MM.1S (cell line): ENCODE measurements at regions not wholly inside any gene's neighbourhood (a gene's known extent, or its start where the extent isn't known, plus 50 kb on each side); places are given as distances from the start of the nearest gene placed in this dataset.
"Not testable (repeated sequence)": the region's sequence is repeated elsewhere in the genome, so short reads cannot be mapped to it uniquely, and the experiment has no call there.

Experiments used
- EZH2 ChIP-seq: fragments of 300-600 bp; sonication (generic); optimal IDR thresholded peaks from 2 replicates; pipeline ENCODE3; 2017; ENCODE audit warnings: low read depth, mild to moderate bottlenecking, antibody characterized with exemption, low read length, mixed read lengths
- EZH2phosphoT487 ChIP-seq: fragments of 300-600 bp; sonication (generic); IDR thresholded peaks from 2 replicates; pipeline ENCODE4 v1.6.1; 2018; ENCODE audit warnings: antibody characterized with exemption, low read length
- TF ChIP-seq, protein P1 (sequence below): fragments of 300-600 bp; sonication (generic); IDR thresholded peaks from 2 replicates; pipeline ENCODE4 v1.5.1; 2016; ENCODE audit warnings: antibody characterized with exemption, low read length, mixed read lengths

DNA sequence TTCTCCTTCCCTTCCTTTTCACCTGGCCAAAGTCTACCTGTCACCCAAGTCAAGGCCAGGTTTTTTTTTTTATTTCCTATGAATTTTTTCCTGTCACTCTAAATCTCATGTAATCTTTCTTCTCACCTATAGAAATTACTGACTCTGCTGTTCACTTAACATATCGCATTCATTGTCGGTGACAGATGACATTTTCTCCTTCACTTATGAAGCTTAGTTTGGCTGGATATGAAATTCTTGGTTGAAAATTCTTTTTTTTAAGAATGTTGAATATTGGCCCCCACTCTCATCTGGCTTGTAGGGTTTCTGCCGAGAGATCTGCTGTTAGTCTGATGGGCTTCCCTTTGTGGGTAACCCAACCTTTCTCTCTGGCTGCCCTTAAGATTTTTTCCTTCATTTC, 142.8 kb downstream of the DYRK2 start:
- TF ChIP-seq, protein P1, sequence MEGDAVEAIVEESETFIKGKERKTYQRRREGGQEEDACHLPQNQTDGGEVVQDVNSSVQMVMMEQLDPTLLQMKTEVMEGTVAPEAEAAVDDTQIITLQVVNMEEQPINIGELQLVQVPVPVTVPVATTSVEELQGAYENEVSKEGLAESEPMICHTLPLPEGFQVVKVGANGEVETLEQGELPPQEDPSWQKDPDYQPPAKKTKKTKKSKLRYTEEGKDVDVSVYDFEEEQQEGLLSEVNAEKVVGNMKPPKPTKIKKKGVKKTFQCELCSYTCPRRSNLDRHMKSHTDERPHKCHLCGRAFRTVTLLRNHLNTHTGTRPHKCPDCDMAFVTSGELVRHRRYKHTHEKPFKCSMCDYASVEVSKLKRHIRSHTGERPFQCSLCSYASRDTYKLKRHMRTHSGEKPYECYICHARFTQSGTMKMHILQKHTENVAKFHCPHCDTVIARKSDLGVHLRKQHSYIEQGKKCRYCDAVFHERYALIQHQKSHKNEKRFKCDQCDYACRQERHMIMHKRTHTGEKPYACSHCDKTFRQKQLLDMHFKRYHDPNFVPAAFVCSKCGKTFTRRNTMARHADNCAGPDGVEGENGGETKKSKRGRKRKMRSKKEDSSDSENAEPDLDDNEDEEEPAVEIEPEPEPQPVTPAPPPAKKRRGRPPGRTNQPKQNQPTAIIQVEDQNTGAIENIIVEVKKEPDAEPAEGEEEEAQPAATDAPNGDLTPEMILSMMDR, result not testable (repeated sequence)
- not testable (repeated sequence) for TF ChIP-seq EZH2, EZH2phosphoT487
